ENCODE measurements at regions not wholly inside any gene's neighbourhood (a gene's known extent, or its start where the extent isn't known, plus 50 kb on each side); places are given as distances from the start of the nearest gene placed in this dataset.
"Not testable (repeated sequence)": the region's sequence is repeated elsewhere in the genome, so short reads cannot be mapped to it uniquely, and the experiment has no call there.

DNA sequence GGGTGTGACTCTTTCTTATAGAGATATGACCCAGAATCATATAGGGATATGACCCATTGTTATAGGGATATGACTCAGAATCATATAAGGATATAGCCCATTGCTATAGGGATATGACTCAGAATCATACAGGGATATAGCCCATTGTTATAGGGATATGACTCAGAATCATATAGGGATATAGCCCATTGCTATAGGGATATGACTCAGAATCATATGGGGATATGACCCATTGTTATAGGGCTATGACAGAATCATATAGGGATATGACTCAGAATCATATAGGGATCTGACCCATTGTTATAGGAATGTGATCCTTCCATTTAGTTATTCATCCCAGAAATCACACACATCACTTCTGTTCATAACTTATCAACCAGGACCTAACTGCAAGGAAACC lies 312.2 kb upstream of the ADARB2 start:
- no peak for DNase-seq

DNA sequence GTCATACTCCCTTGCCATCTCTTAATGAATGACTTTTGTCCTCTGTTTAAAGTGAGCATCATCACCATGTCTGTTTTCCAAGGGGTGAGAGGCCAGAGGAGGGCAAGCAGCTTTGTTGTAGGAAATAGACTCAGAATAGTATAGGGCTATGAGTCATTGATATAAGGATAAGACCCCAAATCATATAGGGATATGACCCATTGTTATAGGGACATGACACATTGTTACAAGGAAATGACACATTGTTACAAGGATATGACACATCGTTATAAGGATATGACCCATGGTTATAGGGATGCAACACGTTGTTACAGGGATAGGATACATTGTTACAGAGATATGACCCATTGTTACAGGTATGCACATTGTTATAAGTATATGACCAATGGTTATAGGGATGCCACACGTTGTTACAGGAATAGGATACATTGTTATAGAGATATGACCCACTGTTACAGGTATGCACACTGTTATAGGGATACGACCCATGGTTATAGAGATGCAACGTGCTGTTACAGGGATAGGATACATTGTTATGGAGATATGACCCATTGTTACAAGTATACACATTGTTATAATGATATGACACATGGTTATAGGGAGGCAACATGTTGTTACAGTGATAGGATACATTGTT lies 311.1 kb upstream of the ADARB2 start:
- DNase-seq = no peak

DNA sequence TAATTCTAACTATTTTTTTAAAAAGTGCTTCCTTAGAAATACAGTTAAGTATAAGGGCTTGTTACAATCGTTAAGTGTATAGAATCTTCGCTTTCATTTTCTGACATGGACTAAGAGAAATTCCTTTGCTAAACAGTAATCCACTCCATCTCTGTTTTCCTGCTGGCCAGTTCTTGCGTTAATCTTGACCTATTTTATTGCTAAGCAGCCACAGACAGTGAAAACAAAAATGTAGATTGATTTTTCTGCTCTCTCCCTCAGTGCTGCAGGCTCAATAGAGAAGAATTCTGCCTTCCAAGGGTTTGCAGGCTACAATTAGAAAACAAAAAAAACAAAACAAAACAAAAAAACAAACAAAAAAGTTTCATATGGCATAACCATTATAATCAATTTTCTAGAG lies 310.4 kb upstream of the ADARB2 start:
- no peak for DNase-seq

DNA sequence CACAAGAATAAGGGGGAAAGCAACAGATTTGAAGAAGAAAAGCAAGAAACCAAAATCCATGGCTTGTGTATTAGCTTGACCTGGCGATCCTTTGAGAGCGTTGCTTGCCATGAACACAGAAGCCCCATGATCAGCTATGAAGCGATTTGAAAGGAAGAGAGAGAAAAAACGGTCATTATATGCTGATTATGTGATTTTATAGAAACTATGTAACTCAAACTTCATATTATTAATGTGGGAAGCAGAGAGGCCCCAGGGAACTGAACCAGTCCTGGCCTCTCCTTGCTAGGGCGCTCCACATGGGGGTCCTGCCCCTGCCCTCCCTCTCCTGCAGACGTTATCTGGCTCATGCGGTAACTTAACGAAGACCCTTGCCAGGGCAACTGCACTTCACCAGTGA lies 306.1 kb upstream of the ADARB2 start:
- DNase-seq = no peak

DNA sequence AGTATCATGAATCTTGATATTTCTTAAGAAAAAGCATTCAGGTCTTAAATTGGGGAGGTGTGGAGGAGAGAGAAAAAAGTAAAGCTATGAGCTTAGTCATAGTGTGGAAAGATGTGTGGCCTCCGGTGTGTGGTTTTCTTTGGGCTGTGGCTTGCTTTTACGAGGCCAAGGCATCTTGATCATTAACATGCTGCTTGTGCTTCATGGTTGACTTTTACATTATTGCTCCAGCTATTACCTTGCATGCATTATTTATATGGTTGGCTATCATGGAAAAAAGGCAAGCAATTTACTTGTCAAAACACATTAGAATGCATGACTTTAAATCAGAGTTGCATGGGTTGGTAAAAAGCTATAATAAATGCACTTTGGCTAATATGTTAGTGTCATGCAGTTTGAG lies 300.7 kb upstream of the ADARB2 start:
- DNase-seq = no peak

DNA sequence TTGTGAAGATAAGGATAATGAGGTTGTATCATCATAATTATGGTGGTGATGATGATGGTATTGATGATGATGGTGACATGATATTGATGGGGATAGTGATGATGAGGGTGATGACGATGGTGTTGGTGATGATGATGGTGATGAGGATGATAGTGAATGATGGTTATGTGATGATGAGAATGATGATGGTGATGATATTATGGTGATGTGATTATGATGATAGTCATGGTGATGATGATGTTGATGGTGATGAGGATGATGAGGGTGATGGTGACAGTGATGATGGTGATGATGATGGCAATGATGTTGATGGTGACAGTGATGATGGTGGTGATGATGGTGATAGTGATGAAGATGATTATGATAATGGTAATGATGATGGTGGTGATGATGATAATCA lies 299.9 kb upstream of the ADARB2 start:
- DNase-seq = no peak

DNA sequence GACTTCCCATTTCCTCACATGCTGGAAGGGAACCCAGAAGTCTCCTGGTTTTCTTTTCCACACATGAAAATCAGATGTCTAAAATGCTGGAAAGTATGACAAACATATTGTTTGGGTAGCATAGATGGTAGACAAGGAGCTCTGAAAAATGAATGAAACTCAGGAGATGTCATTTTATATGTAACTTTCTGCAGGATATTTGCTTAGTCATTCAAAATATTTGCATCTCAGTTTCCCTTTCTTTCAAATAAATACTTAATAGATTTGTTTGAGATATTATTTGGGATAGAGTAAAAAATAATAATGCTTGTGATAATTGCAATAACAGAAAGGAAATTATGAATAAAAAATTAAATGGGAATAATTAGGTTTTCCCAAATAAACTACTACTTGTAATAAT lies 298.9 kb upstream of the ADARB2 start:
- no peak for DNase-seq

DNA sequence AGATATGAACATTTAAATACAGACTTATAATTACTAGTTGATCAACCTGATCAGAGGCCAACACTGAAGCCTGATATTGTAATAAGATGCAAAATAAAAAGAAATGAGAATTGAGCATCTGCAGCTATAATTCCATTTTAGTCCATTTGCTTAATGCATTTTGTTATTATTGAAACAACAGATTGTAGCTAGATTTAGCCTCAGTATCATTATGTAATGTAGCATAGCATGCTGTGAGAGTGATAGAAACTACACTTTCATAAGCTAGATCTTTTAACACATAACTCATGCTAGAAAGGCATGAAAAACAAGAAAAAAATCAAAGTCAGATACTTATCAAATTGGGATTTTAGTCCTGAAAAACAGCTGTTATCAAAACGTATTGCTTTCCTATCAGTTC lies 292.7 kb upstream of the ADARB2 start:
- no peak for DNase-seq

DNA sequence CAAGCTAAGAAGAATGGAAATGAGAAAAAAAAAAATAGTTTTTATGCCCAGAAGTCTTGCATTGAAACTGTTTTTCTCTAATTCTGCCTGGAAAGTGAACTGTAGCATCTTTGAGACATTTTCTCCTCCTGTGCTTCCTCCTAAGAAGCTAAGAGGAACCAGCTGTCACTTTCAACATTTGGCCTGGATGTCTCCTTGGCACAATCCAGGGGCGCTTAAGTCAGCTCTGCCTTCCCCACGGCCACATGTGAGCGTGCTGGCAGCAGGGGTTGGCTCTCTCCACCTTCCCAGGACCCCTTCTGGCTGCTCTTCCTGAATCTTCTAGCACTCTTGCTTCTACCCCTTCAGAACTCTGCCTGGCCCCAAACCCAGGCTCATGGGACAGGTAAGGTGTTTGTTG lies 289.6 kb upstream of the ADARB2 start:
- no peak for DNase-seq

DNA sequence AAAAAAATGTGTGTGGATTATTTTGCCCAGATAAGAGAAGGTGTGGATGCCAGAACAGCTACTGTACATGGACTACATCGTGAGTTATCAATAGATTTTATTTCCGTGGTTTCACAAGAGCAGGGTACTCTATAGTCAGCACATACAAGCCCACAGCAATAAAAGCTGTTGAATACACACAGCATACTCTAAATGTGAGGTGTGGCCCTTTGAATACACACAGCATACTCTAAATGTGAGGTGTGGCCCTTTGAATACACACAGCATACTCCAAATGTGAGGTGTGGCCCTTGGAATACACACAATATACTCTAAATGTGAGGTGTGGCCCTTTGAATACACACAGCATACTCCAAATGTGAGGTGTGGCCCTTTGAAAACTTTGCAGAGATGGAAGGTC lies 287.4 kb upstream of the ADARB2 start:
- not testable (repeated sequence) for DNase-seq

DNA sequence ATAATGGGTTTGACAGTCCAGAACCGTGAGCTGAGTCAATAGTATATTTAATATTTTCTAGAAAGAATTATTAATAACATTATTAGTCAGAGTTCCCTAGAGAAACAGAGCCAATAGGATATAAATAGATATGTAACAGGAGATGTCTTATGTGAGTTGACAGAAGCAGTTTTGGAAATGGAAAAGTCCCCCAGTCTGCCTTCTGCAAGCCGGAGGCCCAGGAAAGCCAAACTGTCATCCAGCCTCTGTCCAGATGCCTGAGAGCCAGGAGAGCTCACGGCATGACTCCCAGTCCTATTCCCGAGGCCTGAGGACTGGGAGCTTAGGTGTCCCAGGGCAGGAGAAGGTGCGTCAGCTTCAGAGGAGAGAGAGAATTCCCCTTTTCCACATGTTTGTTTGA lies 286.4 kb upstream of the ADARB2 start:
- DNase-seq = no peak

DNA sequence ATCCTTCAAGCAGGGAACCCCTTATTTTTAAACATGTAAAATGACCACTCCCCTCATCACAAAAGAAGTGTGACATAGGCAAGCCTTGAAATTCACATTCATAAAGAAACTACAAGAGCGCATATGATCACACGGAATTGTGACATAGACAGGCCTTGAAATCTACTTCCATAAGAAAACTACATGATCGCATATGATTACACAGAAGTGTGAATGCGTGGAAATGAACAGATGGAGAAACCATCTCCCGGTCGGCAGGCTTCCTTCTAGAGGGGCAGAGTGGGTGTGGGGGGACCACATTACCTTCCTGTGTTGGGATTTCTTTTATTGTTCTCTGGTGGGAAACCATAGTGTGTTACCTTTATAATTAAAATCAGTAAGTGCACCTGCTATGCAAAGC lies 285.1 kb upstream of the ADARB2 start:
- no peak for DNase-seq

DNA sequence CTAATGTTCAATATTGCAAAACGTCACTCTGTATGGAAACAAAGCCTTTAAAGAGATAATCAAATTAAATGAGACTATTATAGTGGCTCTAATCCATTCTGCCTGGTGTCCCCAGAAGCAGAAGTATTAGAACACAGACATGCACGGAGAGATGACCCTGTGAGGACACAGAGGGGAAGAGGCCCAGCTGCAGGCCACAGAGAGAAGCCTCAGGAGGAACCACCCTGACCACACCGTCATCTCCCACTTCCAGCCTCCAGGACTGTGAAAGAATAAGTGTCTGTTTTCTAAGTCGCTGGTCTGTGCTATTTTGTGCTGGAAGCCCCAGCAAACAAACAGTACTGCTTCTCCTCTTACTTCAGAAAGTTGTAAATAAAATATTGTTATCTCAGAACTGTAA lies 283.5 kb upstream of the ADARB2 start:
- no peak for DNase-seq

DNA sequence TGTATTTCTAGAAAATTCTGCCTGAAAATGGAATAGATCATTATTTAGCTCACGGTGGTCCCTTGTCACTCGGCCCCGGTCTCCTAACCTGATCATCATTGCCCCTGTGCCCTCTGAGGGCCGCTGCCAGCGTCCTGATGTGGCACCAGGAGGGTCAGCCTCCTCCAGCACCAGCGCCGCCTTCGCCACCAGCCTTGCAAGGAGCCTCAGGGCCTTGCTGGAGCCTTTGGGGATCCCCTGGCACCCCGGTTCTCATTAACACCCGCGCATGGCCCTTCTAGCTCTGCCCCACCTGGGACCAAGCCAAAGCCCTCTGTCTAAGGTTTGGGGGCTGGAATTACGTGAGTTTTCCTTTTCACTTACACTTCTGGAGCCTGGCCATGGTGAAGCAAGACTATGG lies 282.5 kb upstream of the ADARB2 start:
- DNase-seq = no peak

DNA sequence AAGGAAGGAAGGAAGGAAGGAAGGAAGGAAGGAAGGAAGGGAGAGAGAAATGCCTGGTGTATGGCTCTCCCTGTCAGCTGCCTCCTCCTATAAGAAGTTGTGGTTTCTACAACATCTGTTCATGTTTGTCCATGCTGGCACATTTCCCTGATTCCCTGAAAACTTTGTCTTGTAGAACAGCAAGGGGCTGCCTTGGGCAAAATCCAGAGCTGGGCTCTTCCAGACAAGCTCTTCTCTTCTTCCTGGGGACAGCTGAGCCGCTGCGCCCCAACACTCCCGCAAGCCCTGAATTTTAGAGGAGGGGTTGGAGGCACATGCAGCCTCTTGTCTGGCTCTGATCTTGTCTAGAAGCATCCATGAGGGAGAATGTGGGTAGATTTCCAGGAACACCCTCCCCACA lies 282.0 kb upstream of the ADARB2 start:
- DNase-seq = no peak

DNA sequence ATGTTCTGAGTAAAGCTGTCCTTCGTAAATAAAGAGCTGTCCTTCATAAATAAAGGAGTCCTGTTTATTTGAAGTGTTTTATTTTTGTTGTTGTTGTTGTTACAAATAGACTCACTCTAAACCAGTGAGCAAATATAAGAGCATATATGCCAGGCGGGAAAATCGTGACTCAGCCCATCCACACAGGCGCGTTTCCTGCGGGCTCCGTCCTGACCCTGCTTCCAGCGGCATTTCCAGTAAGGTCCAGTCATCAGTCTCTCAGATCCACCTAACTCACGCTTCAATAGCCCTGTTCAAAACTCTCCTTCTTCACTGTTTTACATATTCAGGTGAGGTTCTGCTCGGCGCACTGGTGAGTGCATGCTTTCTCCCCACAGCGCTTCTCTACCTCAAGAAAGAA lies 277.2 kb upstream of the ADARB2 start:
- no peak for DNase-seq

DNA sequence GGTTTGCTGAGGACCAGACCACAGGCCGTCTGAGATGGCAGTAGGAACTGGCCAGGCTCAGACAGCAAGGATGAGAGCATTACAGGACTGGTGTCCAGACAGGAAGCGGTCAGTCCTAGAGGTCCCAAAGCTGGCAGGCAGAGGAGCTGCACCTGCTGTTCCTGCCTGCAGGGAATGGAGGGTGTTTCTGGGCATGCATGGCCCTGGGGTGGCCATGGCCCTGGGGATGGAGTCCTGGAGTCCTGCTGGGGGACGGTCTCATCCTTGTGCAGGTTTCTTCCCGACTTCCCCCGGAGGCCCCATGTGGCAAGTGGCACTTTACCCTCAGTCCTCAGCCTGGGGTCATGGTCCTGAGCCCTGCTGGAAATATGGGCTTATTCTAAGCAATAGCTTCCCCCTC lies 274.9 kb upstream of the ADARB2 start:
- no peak for DNase-seq

DNA sequence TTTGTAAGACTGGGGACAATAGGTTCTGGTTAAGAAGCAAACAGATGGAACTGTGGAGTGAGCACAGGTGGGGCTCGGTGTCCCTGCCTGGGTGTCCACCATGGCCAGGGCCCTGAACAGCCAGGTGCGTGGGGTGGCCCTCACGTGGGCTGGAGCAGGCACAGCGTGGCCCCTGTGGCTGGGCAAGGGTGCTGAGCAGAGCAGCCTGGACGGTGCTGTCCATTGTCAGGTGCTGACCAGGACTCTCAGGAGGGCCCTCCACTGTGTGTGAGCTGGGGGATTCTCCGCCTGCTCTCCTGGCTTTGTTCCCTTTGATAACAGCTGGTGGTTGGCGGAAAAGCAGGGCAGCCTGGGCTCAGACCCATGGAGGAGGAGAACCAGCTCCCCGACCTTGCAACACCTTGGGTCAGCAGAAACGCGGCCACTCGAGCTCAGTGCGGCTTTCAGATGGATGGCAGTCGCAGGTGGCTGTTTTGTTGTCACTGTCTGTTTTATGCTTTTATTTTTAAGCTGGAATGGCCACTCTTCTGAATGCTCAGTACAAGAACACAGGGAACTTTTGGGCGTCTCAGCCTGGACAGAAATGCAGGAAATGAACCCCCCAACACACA lies 273.9 kb upstream of the ADARB2 start:
- no peak for DNase-seq

DNA sequence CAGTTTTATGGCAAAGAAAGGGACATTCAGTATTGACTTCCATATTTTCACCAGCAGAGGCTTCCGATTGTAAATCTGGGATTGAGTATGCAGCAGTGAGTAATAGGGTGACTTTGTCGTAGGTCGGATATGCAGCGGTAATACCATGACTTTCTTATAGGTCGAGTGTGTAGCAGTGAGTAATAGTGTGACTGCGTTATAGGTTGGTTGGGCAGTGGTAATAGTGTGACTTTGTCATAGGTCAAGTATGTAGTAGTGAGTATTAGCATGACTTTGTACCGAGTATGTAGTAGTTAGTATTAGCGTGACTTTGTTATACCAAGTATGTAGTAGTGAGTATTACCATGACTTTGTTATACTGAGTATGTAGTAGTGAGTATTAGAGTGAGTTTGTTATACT lies 268.2 kb upstream of the ADARB2 start:
- DNase-seq = no peak

DNA sequence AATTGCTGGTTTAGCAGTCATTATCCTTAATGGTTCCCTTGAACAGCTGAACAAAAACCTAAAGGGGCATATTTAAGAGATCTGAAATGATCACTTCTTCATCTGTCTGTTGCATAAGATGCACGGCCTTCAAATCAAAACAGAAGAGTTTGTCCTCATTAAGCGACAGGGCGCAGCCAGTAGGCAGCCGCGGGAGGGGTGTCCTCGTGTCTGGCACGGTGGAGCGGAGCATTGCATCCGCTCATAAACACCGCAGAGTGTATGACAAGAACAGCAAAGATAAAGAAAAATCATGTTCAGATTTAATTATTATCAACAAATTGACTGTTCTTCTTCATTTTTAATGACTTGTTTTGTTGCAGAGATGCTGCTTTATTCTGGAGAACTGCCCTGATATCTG lies 255.6 kb upstream of the ADARB2 start:
- DNase-seq = no peak

DNA sequence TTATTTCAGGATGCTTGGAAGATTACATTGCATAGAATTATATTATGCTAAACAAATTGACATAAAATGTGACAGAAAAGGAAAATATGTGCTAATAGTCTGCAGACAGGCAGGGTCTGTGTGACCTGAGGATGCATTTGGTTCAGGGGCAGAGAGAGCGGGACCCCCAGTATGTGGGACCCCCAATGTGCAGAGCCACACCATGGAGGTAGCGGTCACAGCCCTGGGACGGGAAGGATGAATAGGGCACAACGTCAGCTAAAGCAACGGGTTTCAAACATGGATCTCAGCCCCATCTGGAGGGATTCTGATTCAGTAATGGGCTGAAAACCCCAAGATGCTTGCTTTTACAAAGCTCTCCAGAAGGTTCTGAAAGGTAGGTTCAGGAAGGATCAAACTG lies 251.8 kb upstream of the ADARB2 start:
- DNase-seq = no peak

DNA sequence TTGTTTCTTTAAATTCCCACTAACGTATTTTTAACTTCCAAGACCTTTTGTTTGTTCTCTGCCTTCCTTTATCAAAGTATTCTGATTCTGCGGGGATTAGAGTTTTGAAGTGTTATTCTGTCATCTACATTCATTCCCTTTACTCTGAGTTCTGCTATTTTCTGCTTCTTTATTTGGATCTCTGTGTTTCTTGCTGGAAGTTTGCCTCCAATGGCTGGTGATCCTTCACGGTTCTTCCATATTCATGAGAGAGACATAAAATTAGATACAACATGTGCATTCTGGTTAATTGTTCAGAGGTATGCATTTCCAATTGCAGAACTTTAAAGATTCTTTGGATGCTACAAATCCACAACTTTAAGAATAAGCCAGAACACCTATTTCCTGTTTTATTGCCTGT lies 244.7 kb upstream of the ADARB2 start:
- DNase-seq = no peak

DNA sequence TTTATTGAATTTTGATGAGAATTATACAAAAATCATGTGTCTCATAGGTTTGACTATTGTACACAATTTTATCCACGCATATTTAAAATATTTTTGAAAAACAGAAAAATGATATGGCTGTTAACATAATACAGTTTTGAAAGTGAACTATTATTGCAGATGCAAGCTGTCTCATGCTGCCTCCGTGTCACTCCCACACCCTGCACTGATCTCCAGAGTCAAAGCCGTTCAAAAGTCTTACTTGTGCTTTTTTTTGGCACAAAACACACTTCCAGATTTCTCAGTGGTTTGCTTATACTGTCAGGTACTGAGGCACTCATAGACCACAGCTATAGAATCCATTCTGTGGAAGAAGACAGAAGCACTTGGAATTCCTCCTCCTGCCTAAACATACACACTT lies 243.1 kb upstream of the ADARB2 start:
- no peak for DNase-seq

DNA sequence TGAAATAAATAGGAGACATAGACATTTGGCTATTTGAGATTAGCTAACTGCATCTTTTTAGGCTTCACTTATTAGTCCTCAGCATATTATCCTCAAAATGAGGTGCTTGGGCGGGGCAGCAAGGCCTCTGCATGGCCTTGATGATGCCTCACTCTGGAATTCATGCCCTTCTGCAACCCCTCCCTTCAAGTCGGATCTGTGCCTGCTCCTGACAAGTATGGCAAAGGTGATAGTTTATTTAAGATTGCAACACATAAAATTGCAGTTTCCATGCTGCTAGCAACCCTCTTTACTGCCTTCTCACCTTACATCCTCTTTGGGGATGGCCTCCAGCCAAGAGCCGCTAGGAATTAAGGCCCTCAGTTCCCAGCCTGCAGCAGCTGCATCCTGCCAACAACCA lies 241.3 kb upstream of the ADARB2 start:
- DNase-seq = no peak

DNA sequence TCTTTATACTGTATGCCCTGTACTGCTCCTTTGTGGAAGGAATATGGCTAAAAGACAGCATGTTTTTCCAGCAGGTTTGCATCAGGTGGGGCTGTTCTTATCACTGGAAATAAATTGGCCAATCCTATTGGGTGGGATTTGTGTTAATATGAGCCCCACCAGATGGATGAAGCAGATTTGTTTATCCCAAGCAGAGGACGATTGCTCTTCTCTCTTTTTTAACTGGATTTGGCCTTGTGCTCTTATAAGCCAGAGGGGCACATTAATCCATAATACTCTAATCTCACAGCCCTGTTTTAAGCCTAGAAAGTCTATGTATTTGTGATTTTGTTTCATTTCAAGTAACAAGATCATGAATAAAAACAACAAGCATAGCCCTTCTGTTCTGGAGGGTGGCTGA lies 240.1 kb upstream of the ADARB2 start:
- no peak for DNase-seq

DNA sequence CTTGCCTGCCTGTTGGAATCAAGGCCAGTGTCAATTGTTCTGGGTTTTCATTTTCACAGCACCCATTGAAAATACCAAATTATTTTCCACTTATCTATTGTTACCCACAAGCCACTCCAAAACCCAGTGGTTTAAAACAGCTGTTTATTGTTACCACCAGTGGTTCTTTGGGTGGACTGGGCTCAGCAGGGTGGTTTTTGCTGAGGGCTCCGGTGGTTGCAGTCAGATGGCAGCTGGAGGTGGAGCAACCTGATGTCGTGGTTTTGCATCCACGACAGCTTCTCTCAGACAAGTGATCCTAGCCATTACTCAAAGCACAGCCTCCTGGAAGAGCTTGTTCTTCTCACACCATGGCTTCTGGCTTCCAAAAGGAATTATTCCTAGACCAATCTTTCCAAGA lies 235.1 kb upstream of the ADARB2 start:
- DNase-seq = no peak

All from activated CD4-positive, alpha-beta T cell treated with anti-CD3 and anti-CD28 coated beads, Interleukin-2, amount 50 U/mL, for 1 hour (primary cell).